ENCODE measurements at regions not wholly inside any gene's neighbourhood (a gene's known extent, or its start where the extent isn't known, plus 50 kb on each side); places are given as distances from the start of the nearest gene placed in this dataset.
A peak's percentile ranks its signal among the peaks of the same experiment; 100 is the strongest.

DNA sequence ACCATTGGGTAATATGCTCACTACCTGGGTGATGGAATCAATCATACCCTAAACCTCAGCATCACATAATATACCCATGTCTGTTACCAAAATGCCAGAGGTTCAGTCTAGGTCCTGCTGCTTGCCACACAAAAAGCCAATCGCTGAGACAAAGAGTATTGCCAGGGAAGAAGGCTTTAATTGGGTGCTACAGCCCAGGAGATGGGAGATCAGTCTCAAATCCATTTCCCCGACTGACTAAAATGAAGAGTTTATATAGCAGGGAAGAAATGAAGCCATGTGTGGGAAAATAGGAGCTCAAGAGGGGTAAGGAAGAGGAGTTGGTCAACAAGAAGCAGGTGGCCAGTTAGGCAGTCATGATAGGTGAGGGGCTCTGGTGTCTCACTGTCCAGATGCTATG, 149.6 kb downstream of the QRSL1 start:
- Histone ChIP-seq H3K79me2 (ENCODE audit: low read depth) (no peaks in the 10 kb centered on the region), H3K4me1 (replicated peaks; ENCODE audit: insufficient read depth) (peaks cover 29% of the 10 kb centered on the region), H3K9me2 (ENCODE audit: insufficient read depth) (no peaks in the 10 kb centered on the region), H3K27ac (no peak overlapping the region), H2AFZ (no peak overlapping the region), H3F3A (ENCODE audit: insufficient read depth, low read depth) (peaks cover 16% of the 10 kb centered on the region), H4K20me1 (ENCODE audit: insufficient read depth) (no peaks in the 10 kb centered on the region), H3K4me2 (no peak overlapping the region), H3K9me3 (ENCODE audit: insufficient read depth, low read depth) (no peaks in the 10 kb centered on the region), H3K4me3 (no peak overlapping the region), H3K36me3 (ENCODE audit: low read depth) (no peaks in the 10 kb centered on the region), H3K27me3 (ENCODE audit: insufficient read depth, low read depth) (no peaks in the 10 kb centered on the region)
- ChIA-PET CTCF (no interaction called here), POLR2A (ENCODE audit: unreplicated experiment) (no interaction called here)
- intact Hi-C loops (cut with micrococcal nuclease; ENCODE audit: unreplicated experiment), result no loop called here
- BruUV-seq (replicated peaks), result no TSS peak
- DNase-seq, result no peak
- TF ChIP-seq, protein P1, sequence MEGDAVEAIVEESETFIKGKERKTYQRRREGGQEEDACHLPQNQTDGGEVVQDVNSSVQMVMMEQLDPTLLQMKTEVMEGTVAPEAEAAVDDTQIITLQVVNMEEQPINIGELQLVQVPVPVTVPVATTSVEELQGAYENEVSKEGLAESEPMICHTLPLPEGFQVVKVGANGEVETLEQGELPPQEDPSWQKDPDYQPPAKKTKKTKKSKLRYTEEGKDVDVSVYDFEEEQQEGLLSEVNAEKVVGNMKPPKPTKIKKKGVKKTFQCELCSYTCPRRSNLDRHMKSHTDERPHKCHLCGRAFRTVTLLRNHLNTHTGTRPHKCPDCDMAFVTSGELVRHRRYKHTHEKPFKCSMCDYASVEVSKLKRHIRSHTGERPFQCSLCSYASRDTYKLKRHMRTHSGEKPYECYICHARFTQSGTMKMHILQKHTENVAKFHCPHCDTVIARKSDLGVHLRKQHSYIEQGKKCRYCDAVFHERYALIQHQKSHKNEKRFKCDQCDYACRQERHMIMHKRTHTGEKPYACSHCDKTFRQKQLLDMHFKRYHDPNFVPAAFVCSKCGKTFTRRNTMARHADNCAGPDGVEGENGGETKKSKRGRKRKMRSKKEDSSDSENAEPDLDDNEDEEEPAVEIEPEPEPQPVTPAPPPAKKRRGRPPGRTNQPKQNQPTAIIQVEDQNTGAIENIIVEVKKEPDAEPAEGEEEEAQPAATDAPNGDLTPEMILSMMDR (conservative IDR thresholded peaks at IDR 0.05), result no peak
- no peak for TF ChIP-seq EZH2 (IDR thresholded peaks at IDR 0.05; ENCODE audit: low read depth)

DNA sequence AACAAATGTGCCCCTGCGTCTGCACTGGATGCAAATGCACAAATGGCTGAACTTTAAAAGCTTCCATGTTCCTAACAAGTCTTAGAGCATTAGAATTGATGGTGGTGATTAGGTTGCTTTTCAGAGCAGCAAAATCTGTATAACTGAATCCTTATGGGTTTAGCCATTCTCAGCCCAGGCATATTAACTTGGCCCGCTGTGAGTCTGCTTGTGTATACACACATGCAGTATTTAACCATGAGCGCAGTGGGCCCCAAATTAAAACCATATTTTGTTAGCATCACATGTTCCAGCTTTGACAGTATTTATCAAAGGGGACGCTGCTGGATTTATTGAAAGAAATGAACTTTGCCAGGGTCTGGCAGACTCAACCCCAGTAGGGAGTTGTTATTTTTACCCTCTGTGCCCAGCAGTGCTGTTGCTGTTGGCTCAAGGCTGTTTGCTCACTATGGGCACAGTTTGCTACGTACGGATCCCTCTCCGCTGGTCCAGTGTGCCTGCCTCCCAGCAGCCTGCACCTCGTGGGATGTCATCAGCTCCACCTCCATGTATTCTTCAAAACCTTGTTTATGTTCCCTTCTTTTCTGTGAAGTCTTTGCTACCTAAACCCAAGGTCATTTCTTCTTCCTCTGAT, 144.7 kb downstream of the QRSL1 start:
- Histone ChIP-seq H4K20me1 (ENCODE audit: insufficient read depth) (no peaks in the 10 kb centered on the region), H3K4me2 (peak overlapping the region; percentile 67), H3K27me3 (ENCODE audit: insufficient read depth, low read depth) (no peaks in the 10 kb centered on the region), H3K4me1 (replicated peaks; ENCODE audit: insufficient read depth) (peaks cover 22% of the 10 kb centered on the region), H3K36me3 (ENCODE audit: low read depth) (no peaks in the 10 kb centered on the region), H2AFZ (no peak overlapping the region), H3K4me3 (peak overlapping the region; percentile 34; the same call in 1 of the 2 replicates), H3K9me2 (ENCODE audit: insufficient read depth) (no peaks in the 10 kb centered on the region), H3K9me3 (ENCODE audit: insufficient read depth, low read depth) (peaks cover 12% of the 10 kb centered on the region), H3K79me2 (ENCODE audit: low read depth) (no peaks in the 10 kb centered on the region), H3F3A (ENCODE audit: insufficient read depth, low read depth) (peaks cover 17% of the 10 kb centered on the region), H3K27ac (peak overlapping the region; percentile 85)
- ChIA-PET POLR2A (ENCODE audit: unreplicated experiment) (no interaction called here), CTCF (no interaction called here)
- no TSS peak for BruUV-seq (replicated peaks)
- intact Hi-C loops (cut with micrococcal nuclease; ENCODE audit: unreplicated experiment), result no loop called here
- DNase-seq, result no peak
- TF ChIP-seq, protein P1 (conservative IDR thresholded peaks at IDR 0.05), result no peak
- TF ChIP-seq EZH2 (IDR thresholded peaks at IDR 0.05; ENCODE audit: low read depth), result no peak

DNA sequence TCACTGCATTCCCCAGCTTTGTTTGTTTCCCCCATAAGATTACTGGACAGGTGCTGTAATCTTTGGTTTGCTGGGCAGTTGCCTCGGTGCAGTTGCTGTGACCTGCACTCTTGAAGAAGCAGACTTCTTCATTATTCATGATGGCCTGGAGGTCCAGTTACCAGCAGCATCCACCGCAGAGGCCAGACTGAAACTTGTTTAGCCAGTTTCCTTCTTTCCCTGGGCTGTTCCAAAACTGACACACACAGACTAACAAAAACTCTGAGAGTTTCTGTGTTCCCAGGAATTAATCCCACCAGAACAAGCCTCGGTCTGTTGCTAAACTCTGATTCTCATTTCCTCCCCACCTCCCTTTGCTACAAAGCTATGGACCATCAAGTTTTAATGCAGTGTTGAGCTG, 144.1 kb downstream of the QRSL1 start:
- POLR2A ChIA-PET (ENCODE audit: unreplicated experiment), result no interaction called here
- no peak overlapping the region for H2AFZ ChIP-seq

More for the DNA sequence above, 144.1 kb downstream of the QRSL1 start:
- Histone ChIP-seq H3K36me3 (ENCODE audit: low read depth) (no peaks in the 10 kb centered on the region), H3K4me3 (peak overlapping the region; percentile 34; the same call in 1 of the 2 replicates), H3K27ac (peak overlapping the region; percentile 85), H3K4me2 (peak overlapping the region; percentile 67), H3K79me2 (ENCODE audit: low read depth) (no peaks in the 10 kb centered on the region), H3F3A (ENCODE audit: insufficient read depth, low read depth) (peaks cover 17% of the 10 kb centered on the region), H3K27me3 (ENCODE audit: insufficient read depth, low read depth) (no peaks in the 10 kb centered on the region), H3K4me1 (replicated peaks; ENCODE audit: insufficient read depth) (peaks cover 22% of the 10 kb centered on the region), H4K20me1 (ENCODE audit: insufficient read depth) (no peaks in the 10 kb centered on the region), H3K9me3 (ENCODE audit: insufficient read depth, low read depth) (peaks cover 12% of the 10 kb centered on the region), H3K9me2 (ENCODE audit: insufficient read depth) (no peaks in the 10 kb centered on the region)
- no TSS peak for BruUV-seq (replicated peaks)
- TF ChIP-seq, protein P1 (conservative IDR thresholded peaks at IDR 0.05), result no peak
- no peak for TF ChIP-seq EZH2 (IDR thresholded peaks at IDR 0.05; ENCODE audit: low read depth)
- intact Hi-C loops (cut with micrococcal nuclease; ENCODE audit: unreplicated experiment), result no loop called here
- peak; percentile 54 to 90 for DNase-seq
- CTCF ChIA-PET, result no interaction called here

Measured in PC-9 (cell line).